ENCODE measurements at regions not wholly inside any gene's neighbourhood (a gene's known extent, or its start where the extent isn't known, plus 50 kb on each side); places are given as distances from the start of the nearest gene placed in this dataset.

- Histone ChIP-seq H3K4me2 (ENCODE audit: insufficient read depth, low read length) (no peak overlapping the region), H3K36me3 (ENCODE audit: insufficient read depth, low read length) (no peaks in the 10 kb centered on the region), H3K4me1 (ENCODE audit: insufficient read depth, low read length) (no peaks in the 10 kb centered on the region), H3K4me3 (ENCODE audit: low read depth in 1 of 2, low read length in 2 of 2) (no peak overlapping the region), H4K20me1 (ENCODE audit: insufficient read depth, low read length) (no peaks in the 10 kb centered on the region), H2AFZ (ENCODE audit: low read depth, low read length) (no peak overlapping the region), H3K9me3 (ENCODE audit: insufficient read depth, low read length, severe bottlenecking) (no peaks in the 10 kb centered on the region), H3K27ac (ENCODE audit: low read length) (no peak overlapping the region), H3K79me2 (ENCODE audit: insufficient read depth, low read length) (no peaks in the 10 kb centered on the region), H3K9ac (ENCODE audit: low read depth, low read length) (no peak overlapping the region), H3K27me3 (ENCODE audit: insufficient read depth, low read length, poor library complexity) (no peaks in the 10 kb centered on the region)
- ATAC-seq (ENCODE audit: insufficient read depth, low read depth) = no peak
- TF ChIP-seq CTCF (IDR thresholded peaks at IDR 0.05; ENCODE audit: borderline replicate concordance, extremely low read depth, low read length, poor library complexity, severe bottlenecking) (no peak), EZH2 (IDR thresholded peaks at IDR 0.05; ENCODE audit: borderline replicate concordance, low read depth, low read length, severe bottlenecking) (no peak)
- DNase-seq = no peak
These were observed 98.2 kb downstream of the ZC3H11B start for GRCh38 chr1:219514728-219515127.

- DNase-seq = no peak
- no peaks in the 10 kb centered on the region for H4K20me1 ChIP-seq (ENCODE audit: insufficient read depth, low read length)
These were observed 105.5 kb downstream of the ZC3H11B start for GRCh38 chr1:219507437-219507836.

GRCh38 chr1:219506936-219507335 is 106.0 kb downstream of the ZC3H11B start:
- no peak overlapping the region for H3K27ac ChIP-seq (ENCODE audit: low read length)
- no peak overlapping the region for H3K4me2 ChIP-seq (ENCODE audit: insufficient read depth, low read length)
- H3K4me1 ChIP-seq (ENCODE audit: insufficient read depth, low read length) = no peaks in the 10 kb centered on the region
- ATAC-seq (ENCODE audit: insufficient read depth, low read depth) (no peak), DNase-seq (no peak)
- TF ChIP-seq EZH2 (IDR thresholded peaks at IDR 0.05; ENCODE audit: borderline replicate concordance, low read depth, low read length, severe bottlenecking) = no peak
- no peak for TF ChIP-seq CTCF (IDR thresholded peaks at IDR 0.05; ENCODE audit: borderline replicate concordance, extremely low read depth, low read length, poor library complexity, severe bottlenecking)
- H3K79me2 ChIP-seq (ENCODE audit: insufficient read depth, low read length) = no peaks in the 10 kb centered on the region
- H3K9ac ChIP-seq (ENCODE audit: low read depth, low read length) = no peak overlapping the region
- no peaks in the 10 kb centered on the region for H3K9me3 ChIP-seq (ENCODE audit: insufficient read depth, low read length, severe bottlenecking)
- no peak overlapping the region for H3K4me3 ChIP-seq (ENCODE audit: low read depth in 1 of 2, low read length in 2 of 2)
- no peaks in the 10 kb centered on the region for H3K27me3 ChIP-seq (ENCODE audit: insufficient read depth, low read length, poor library complexity)
- H4K20me1 ChIP-seq (ENCODE audit: insufficient read depth, low read length) = no peaks in the 10 kb centered on the region
- H2AFZ ChIP-seq (ENCODE audit: low read depth, low read length) = no peak overlapping the region
- no peaks in the 10 kb centered on the region for H3K36me3 ChIP-seq (ENCODE audit: insufficient read depth, low read length)

More at GRCh38 chr1:219507437-219507836, 105.5 kb downstream of the ZC3H11B start:
- no peaks in the 10 kb centered on the region for H3K36me3 ChIP-seq (ENCODE audit: insufficient read depth, low read length)
- H3K27me3 ChIP-seq (ENCODE audit: insufficient read depth, low read length, poor library complexity) = no peaks in the 10 kb centered on the region
- H3K4me3 ChIP-seq (ENCODE audit: low read depth in 1 of 2, low read length in 2 of 2) = no peak overlapping the region
- H2AFZ ChIP-seq (ENCODE audit: low read depth, low read length) = no peak overlapping the region
- TF ChIP-seq CTCF (IDR thresholded peaks at IDR 0.05; ENCODE audit: borderline replicate concordance, extremely low read depth, low read length, poor library complexity, severe bottlenecking) (no peak), EZH2 (IDR thresholded peaks at IDR 0.05; ENCODE audit: borderline replicate concordance, low read depth, low read length, severe bottlenecking) (no peak)
- H3K4me2 ChIP-seq (ENCODE audit: insufficient read depth, low read length) = no peak overlapping the region
- ATAC-seq (ENCODE audit: insufficient read depth, low read depth) = no peak
- no peaks in the 10 kb centered on the region for H3K9me3 ChIP-seq (ENCODE audit: insufficient read depth, low read length, severe bottlenecking)
- no peak overlapping the region for H3K27ac ChIP-seq (ENCODE audit: low read length)
- H3K9ac ChIP-seq (ENCODE audit: low read depth, low read length) = no peak overlapping the region
- H3K79me2 ChIP-seq (ENCODE audit: insufficient read depth, low read length) = no peaks in the 10 kb centered on the region
- H3K4me1 ChIP-seq (ENCODE audit: insufficient read depth, low read length) = no peaks in the 10 kb centered on the region

DNA sequence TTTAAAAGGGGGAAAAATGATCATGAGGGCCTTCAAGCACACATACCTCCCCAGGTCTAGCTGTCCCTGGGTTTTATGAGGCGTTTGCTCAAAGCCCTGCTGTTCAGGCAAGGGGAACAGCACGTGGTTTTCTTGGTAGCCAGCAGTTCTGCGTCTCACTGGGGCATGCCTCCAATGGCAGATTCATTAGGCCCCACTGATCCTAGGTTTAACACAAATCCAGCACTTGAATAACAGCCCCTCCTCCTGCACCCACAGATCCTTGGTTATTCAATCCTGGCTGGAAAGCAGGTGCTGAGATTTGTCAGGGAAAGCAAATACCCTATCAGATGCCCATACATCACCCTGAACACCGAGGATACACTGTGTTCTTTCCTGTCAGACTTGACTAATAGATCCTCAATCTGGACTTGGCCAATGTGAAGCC is 106.4 kb downstream of the ZC3H11B start:
- H2AFZ ChIP-seq (ENCODE audit: low read depth, low read length) = no peak overlapping the region
- no peaks in the 10 kb centered on the region for H3K4me1 ChIP-seq (ENCODE audit: insufficient read depth, low read length)
- DNase-seq (no peak), ATAC-seq (ENCODE audit: insufficient read depth, low read depth) (no peak)
- H3K4me2 ChIP-seq (ENCODE audit: insufficient read depth, low read length) = no peak overlapping the region
- H3K36me3 ChIP-seq (ENCODE audit: insufficient read depth, low read length) = no peaks in the 10 kb centered on the region
- no peaks in the 10 kb centered on the region for H4K20me1 ChIP-seq (ENCODE audit: insufficient read depth, low read length)
- H3K4me3 ChIP-seq (ENCODE audit: low read depth in 1 of 2, low read length in 2 of 2) = no peak overlapping the region
- TF ChIP-seq EZH2 (IDR thresholded peaks at IDR 0.05; ENCODE audit: borderline replicate concordance, low read depth, low read length, severe bottlenecking) (no peak), CTCF (IDR thresholded peaks at IDR 0.05; ENCODE audit: borderline replicate concordance, extremely low read depth, low read length, poor library complexity, severe bottlenecking) (no peak)
- no peaks in the 10 kb centered on the region for H3K9me3 ChIP-seq (ENCODE audit: insufficient read depth, low read length, severe bottlenecking)
- H3K27ac ChIP-seq (ENCODE audit: low read length) = no peak overlapping the region
- H3K9ac ChIP-seq (ENCODE audit: low read depth, low read length) = no peak overlapping the region
- H3K79me2 ChIP-seq (ENCODE audit: insufficient read depth, low read length) = no peaks in the 10 kb centered on the region
- H3K27me3 ChIP-seq (ENCODE audit: insufficient read depth, low read length, poor library complexity) = no peaks in the 10 kb centered on the region

Data from DND-41 (cell line).